SK-N-SH treated with all-trans-retinoic acid at 6 μM for 48 hours (cell line): ENCODE measurements at regions not wholly inside any gene's neighbourhood (a gene's known extent, or its start where the extent isn't known, plus 50 kb on each side); places are given as distances from the start of the nearest gene placed in this dataset.
"Not testable (repeated sequence)": the region's sequence is repeated elsewhere in the genome, so short reads cannot be mapped to it uniquely, and the experiment has no call there.

Source experiments
- ATAC-seq: fragments of 200-7000 bp; cut with Tn5 transposase; 3 replicates; pipeline ENCODE4 v1.9.1; 2020; ENCODE audit warnings: mild to moderate bottlenecking, moderate library complexity
- ARNTL ChIP-seq: fragments of 450-650 bp; formaldehyde crosslinking; IDR thresholded peaks from 2 replicates; pipeline ENCODE4 v1.5.0; 2020; ENCODE audit warnings: low read depth, mild to moderate bottlenecking, moderate library complexity, borderline replicate concordance
- BACH2 ChIP-seq: fragments of 250-450 bp; sonication (Bioruptor Pico); IDR thresholded peaks from 2 replicates; pipeline ENCODE4 v1.9.0; 2021; ENCODE audit warnings: mild to moderate bottlenecking, borderline replicate concordance
- CSDC2 ChIP-seq: fragments of 250-450 bp; sonication (Bioruptor Pico); IDR thresholded peaks from 2 replicates; pipeline ENCODE4 v1.5.0; 2020; ENCODE audit warnings: mild to moderate bottlenecking, moderate library complexity
- CSRNP3 ChIP-seq: fragments of 250-450 bp; sonication (Bioruptor Pico); IDR thresholded peaks from 2 replicates; pipeline ENCODE4 v1.5.1; 2021; ENCODE audit warnings: mild to moderate bottlenecking, moderate library complexity
- ESRRG ChIP-seq: fragments of 250-450 bp; sonication (Bioruptor Pico); IDR thresholded peaks from 2 replicates; pipeline ENCODE4 v1.6.1; 2021; ENCODE audit warnings: mild to moderate bottlenecking
- GLIS3 ChIP-seq: fragments of 250-450 bp; sonication (Bioruptor Pico); IDR thresholded peaks from 2 replicates; pipeline ENCODE4 v1.5.0; 2020; ENCODE audit warnings: mild to moderate bottlenecking, moderate library complexity
- ISL1 ChIP-seq: fragments of 250-450 bp; sonication (Bioruptor Pico); IDR thresholded peaks from 2 replicates; pipeline ENCODE4 v2.1.2; 2022; ENCODE audit warnings: mild to moderate bottlenecking, moderate library complexity
- PPARA ChIP-seq: fragments of 250-450 bp; sonication (Bioruptor Pico); IDR thresholded peaks from 2 replicates; pipeline ENCODE4 v1.5.0; 2020; ENCODE audit warnings: mild to moderate bottlenecking, borderline replicate concordance
- RARB ChIP-seq: fragments of 250-450 bp; sonication (Bioruptor Pico); IDR thresholded peaks from 2 replicates; pipeline ENCODE4 v1.8.0; 2021; ENCODE audit warnings: mild to moderate bottlenecking, moderate library complexity
- SNAI2 ChIP-seq: fragments of 250-450 bp; sonication (Bioruptor Pico); IDR thresholded peaks from 2 replicates; pipeline ENCODE4 v1.5.0; 2020; ENCODE audit warnings: mild to moderate bottlenecking, moderate library complexity
- TOX ChIP-seq: fragments of 250-450 bp; sonication (Bioruptor Pico); IDR thresholded peaks from 2 replicates; pipeline ENCODE4 v1.8.0; 2021; ENCODE audit warnings: mild to moderate bottlenecking, moderate library complexity, borderline replicate concordance
- ZC3H10 ChIP-seq: fragments of 250-450 bp; sonication (Bioruptor Pico); IDR thresholded peaks from 2 replicates; pipeline ENCODE4 v1.5.1; 2021; ENCODE audit warnings: mild to moderate bottlenecking, moderate library complexity
- ZFP3 ChIP-seq: fragments of 250-450 bp; sonication (Bioruptor Pico); IDR thresholded peaks from 2 replicates; pipeline ENCODE4 v1.5.0; 2020; ENCODE audit warnings: mild to moderate bottlenecking, moderate library complexity
- ZFP30 ChIP-seq: fragments of 450-650 bp; formaldehyde crosslinking; IDR thresholded peaks from 2 replicates; pipeline ENCODE4 v1.5.0; 2022; ENCODE audit warnings: mild to moderate bottlenecking, moderate library complexity
- ZNF565 ChIP-seq: fragments of 450-650 bp; formaldehyde crosslinking; conservative IDR thresholded peaks from 2 replicates; pipeline ENCODE4 v1.5.0; 2020; ENCODE audit warnings: low read depth, mild to moderate bottlenecking, moderate library complexity
- ZNF70 ChIP-seq: fragments of 450-650 bp; formaldehyde crosslinking; IDR thresholded peaks from 2 replicates; pipeline ENCODE4 v1.5.0; 2020; ENCODE audit warnings: mild to moderate bottlenecking, moderate library complexity
- ZNF8 ChIP-seq: fragments of 450-650 bp; formaldehyde crosslinking; IDR thresholded peaks from 2 replicates; pipeline ENCODE4 v1.5.0; 2020; ENCODE audit warnings: mild to moderate bottlenecking, moderate library complexity
- TF ChIP-seq, protein P1 (sequence below): fragments of 250-450 bp; sonication (Bioruptor Pico); IDR thresholded peaks from 2 replicates; pipeline ENCODE4 v1.8.0; 2021; ENCODE audit warnings: low read depth, mild to moderate bottlenecking, moderate library complexity, borderline replicate concordance
- TF ChIP-seq, protein P2 (sequence below): fragments of 250-450 bp; sonication (Bioruptor Pico); IDR thresholded peaks from 2 replicates; pipeline ENCODE4 v1.5.0; 2020; ENCODE audit warnings: mild to moderate bottlenecking, moderate library complexity

DNA sequence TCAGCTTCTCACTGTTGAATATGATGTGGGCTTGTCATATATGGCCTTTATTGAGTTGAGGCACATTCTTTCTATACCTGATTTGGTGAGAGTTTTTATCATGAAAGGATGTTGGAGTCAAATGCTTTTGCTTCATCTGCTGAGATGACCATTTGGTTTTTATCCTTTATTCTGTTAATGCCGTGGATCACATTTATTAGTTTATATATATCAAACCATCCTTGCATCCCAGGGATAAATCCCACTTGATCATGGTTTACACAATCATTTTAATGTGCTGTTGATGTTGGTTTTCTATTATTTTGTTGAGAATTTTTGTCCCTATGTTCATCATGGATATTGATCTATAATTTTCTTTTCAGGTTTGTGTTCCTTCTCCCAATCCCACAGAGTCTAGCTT, 67.0 kb downstream of the EBLN1 start:
- TF ChIP-seq, protein P1, sequence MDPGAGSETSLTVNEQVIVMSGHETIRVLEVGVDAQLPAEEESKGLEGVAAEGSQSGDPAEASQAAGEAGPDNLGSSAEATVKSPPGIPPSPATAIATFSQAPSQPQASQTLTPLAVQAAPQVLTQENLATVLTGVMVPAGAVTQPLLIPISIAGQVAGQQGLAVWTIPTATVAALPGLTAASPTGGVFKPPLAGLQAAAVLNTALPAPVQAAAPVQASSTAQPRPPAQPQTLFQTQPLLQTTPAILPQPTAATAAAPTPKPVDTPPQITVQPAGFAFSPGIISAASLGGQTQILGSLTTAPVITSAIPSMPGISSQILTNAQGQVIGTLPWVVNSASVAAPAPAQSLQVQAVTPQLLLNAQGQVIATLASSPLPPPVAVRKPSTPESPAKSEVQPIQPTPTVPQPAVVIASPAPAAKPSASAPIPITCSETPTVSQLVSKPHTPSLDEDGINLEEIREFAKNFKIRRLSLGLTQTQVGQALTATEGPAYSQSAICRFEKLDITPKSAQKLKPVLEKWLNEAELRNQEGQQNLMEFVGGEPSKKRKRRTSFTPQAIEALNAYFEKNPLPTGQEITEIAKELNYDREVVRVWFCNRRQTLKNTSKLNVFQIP (CRISPR knock-in tag), result no peak
- TF ChIP-seq GLIS3 (CRISPR knock-in tag), result no peak
- ATAC-seq, result no peak

DNA sequence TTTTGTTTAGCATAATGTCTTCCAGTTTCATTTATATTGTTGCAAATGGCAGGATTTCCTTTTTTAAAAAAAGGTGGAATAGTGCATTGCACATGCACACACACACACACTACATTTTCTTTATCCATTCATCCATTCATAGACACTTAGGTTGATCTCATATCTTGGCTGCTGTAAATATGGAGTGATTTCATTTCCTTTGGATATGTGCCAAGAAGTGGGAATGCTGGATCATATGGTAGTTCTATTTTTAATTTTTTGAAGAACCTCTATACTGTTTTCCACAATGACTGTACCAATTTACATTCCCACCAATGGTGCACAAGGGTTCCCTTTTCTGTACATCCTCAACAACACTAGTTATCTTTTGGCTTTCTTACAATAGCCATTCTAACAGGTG, 68.9 kb downstream of the EBLN1 start:
- no peak for ATAC-seq
- TF ChIP-seq PPARA (no peak), ZNF8 (no peak), CSDC2 (no peak), ZC3H10 (CRISPR knock-in tag) (no peak), ARNTL (CRISPR knock-in tag) (no peak), CSRNP3 (CRISPR knock-in tag) (no peak), ESRRG (CRISPR knock-in tag) (no peak), ZNF70 (CRISPR knock-in tag) (no peak), SNAI2 (CRISPR knock-in tag) (no peak), ZFP30 (no peak), BACH2 (no peak), ZNF565 (CRISPR knock-in tag) (no peak), TOX (CRISPR knock-in tag) (no peak), ZFP3 (CRISPR knock-in tag) (no peak)
- TF ChIP-seq, protein P2, sequence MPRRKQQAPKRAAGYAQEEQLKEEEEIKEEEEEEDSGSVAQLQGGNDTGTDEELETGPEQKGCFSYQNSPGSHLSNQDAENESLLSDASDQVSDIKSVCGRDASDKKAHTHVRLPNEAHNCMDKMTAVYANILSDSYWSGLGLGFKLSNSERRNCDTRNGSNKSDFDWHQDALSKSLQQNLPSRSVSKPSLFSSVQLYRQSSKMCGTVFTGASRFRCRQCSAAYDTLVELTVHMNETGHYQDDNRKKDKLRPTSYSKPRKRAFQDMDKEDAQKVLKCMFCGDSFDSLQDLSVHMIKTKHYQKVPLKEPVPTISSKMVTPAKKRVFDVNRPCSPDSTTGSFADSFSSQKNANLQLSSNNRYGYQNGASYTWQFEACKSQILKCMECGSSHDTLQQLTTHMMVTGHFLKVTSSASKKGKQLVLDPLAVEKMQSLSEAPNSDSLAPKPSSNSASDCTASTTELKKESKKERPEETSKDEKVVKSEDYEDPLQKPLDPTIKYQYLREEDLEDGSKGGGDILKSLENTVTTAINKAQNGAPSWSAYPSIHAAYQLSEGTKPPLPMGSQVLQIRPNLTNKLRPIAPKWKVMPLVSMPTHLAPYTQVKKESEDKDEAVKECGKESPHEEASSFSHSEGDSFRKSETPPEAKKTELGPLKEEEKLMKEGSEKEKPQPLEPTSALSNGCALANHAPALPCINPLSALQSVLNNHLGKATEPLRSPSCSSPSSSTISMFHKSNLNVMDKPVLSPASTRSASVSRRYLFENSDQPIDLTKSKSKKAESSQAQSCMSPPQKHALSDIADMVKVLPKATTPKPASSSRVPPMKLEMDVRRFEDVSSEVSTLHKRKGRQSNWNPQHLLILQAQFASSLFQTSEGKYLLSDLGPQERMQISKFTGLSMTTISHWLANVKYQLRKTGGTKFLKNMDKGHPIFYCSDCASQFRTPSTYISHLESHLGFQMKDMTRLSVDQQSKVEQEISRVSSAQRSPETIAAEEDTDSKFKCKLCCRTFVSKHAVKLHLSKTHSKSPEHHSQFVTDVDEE (CRISPR knock-in tag), result no peak
- TF ChIP-seq, protein P1 (CRISPR knock-in tag), result no peak

DNA sequence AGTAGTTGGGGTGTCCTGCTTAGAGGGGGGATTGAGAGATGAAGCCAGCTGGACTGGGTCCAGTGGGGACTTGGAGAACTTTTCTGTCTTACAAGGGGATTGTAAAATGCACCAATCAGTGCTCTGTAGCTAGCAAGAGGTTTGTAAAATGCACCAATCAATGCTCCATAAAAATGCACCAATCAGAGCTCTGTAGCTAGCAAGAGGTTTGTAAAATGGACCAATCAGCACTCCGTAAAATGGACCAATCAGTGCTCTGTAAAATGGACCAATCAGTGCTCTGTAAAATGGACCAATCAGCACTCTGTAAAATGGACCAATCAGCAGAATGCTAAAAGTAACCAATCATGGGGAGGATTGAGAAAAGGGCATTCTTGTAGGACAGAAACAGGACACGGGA, 71.9 kb downstream of the EBLN1 start:
- not testable (repeated sequence) for ATAC-seq

- TF ChIP-seq, protein P2 (CRISPR knock-in tag), result no peak
- TF ChIP-seq CSDC2 (no peak), RARB (CRISPR knock-in tag) (no peak), ESRRG (CRISPR knock-in tag) (no peak), SNAI2 (CRISPR knock-in tag) (no peak), GLIS3 (CRISPR knock-in tag) (no peak), ZNF8 (no peak), ISL1 (CRISPR knock-in tag) (no peak), ZFP30 (no peak), ZC3H10 (CRISPR knock-in tag) (no peak), ZNF70 (CRISPR knock-in tag) (no peak), TOX (CRISPR knock-in tag) (no peak), ZFP3 (CRISPR knock-in tag) (no peak), ZNF565 (CRISPR knock-in tag) (no peak)
- TF ChIP-seq, protein P1 (CRISPR knock-in tag), result no peak
- ATAC-seq, result no peak
Observed at GRCh38 chr10:22137542-22137941, 80.3 kb downstream of the EBLN1 start.
